OCI-LY3 (cell line): ENCODE measurements at regions not wholly inside any gene's neighbourhood (a gene's known extent, or its start where the extent isn't known, plus 50 kb on each side); places are given as distances from the start of the nearest gene placed in this dataset.
"Not testable (repeated sequence)": the region's sequence is repeated elsewhere in the genome, so short reads cannot be mapped to it uniquely, and the experiment has no call there.

ENCODE experiments used
- H2AFZ ChIP-seq: fragments of 200-600, 300-600 bp; shearing (Covaris generic); 2 replicates; pipeline ENCODE4 v1.6.0; 2014; ENCODE audit warnings: antibody characterized with exemption, low read depth, low read length
- H3K27ac ChIP-seq: fragments of 200-600, 300-600 bp; sonication (generic); 2 replicates; pipeline ENCODE4 v1.5.1; 2014; ENCODE audit warnings: mild to moderate bottlenecking, low read length, moderate library complexity, mixed read lengths
- H3K27me3 ChIP-seq: fragments of 200-600, 300-600 bp; sonication (generic); 2 replicates; pipeline ENCODE4 v1.6.1; 2014; ENCODE audit warnings: low read depth, low read length, mixed read lengths
- H3K36me3 ChIP-seq: fragments of 200-600, 300-600 bp; sonication (generic); replicated peaks from 2 replicates; pipeline ENCODE3; 2014; ENCODE audit warnings: low read depth, low read length, mixed read lengths
- H3K4me1 ChIP-seq: fragments of 300-600, 200-600 bp; sonication (generic); 2 replicates; pipeline ENCODE4 v1.6.1; 2014; ENCODE audit warnings: low read length, mixed read lengths
- H3K4me2 ChIP-seq: fragments of 200-600, 300-600 bp; sonication (generic); 2 replicates; pipeline ENCODE4 v1.6.1; 2014; ENCODE audit warnings: low read length, mixed read lengths
- H3K4me3 ChIP-seq: fragments of 300-600, 200-600 bp; sonication (generic); 2 replicates; pipeline ENCODE4 v1.5.1; 2014; ENCODE audit warnings: antibody characterized with exemption, mild to moderate bottlenecking, low read length, moderate library complexity
- H3K79me2 ChIP-seq: fragments of 300-600, 200-600 bp; shearing (Covaris generic); 2 replicates; pipeline ENCODE4 v1.6.1; 2014; ENCODE audit warnings: mild to moderate bottlenecking, low read length, mixed read lengths
- H3K9ac ChIP-seq: fragments of 300-600, 200-600 bp; shearing (Covaris generic); 2 replicates; pipeline ENCODE4 v1.6.0; 2014; ENCODE audit warnings: mild to moderate bottlenecking, low read length, moderate library complexity
- H3K9me3 ChIP-seq: fragments of 200-600, 300-600 bp; shearing (Covaris generic); 2 replicates; pipeline ENCODE4 v1.6.1; 2014; ENCODE audit warnings: low read length, mixed read lengths; ENCODE audit not compliant: insufficient read depth
- H4K20me1 ChIP-seq: fragments of 200-600, 300-600 bp; sonication (generic); 2 replicates; pipeline ENCODE4 v1.6.1; 2016; ENCODE audit warnings: low read length, mixed read lengths; ENCODE audit not compliant: insufficient read depth
- CTCF ChIP-seq: fragments of 200-600, 300-600 bp; sonication (generic); IDR thresholded peaks from 2 replicates; pipeline ENCODE4 v1.5.1; 2014; ENCODE audit warnings: antibody characterized with exemption, low read length, low read depth
- EZH2phosphoT487 ChIP-seq: fragments of 200-600 bp; shearing (Covaris generic); IDR thresholded peaks from 2 replicates; pipeline ENCODE4 v1.6.1; 2018; ENCODE audit warnings: antibody characterized with exemption, mixed run types, low read depth

GRCh38 chr17:72569148-72569946, 448.5 kb downstream of the SOX9 start:
- Histone ChIP-seq H3K4me2 (no peak overlapping the region), H4K20me1 (no peaks in the 10 kb centered on the region), H3K27me3 (peaks cover 5% of the 10 kb centered on the region; the same call in 1 of the 2 replicates), H3K79me2 (no peaks in the 10 kb centered on the region), H3K36me3 (no peaks in the 10 kb centered on the region), H3K4me3 (no peak overlapping the region), H3K4me1 (no peaks in the 10 kb centered on the region), H3K9me3 (no peaks in the 10 kb centered on the region), H3K27ac (no peak overlapping the region), H3K9ac (no peak overlapping the region), H2AFZ (no peak overlapping the region)
- TF ChIP-seq CTCF (no peak), EZH2phosphoT487 (no peak)

DNA sequence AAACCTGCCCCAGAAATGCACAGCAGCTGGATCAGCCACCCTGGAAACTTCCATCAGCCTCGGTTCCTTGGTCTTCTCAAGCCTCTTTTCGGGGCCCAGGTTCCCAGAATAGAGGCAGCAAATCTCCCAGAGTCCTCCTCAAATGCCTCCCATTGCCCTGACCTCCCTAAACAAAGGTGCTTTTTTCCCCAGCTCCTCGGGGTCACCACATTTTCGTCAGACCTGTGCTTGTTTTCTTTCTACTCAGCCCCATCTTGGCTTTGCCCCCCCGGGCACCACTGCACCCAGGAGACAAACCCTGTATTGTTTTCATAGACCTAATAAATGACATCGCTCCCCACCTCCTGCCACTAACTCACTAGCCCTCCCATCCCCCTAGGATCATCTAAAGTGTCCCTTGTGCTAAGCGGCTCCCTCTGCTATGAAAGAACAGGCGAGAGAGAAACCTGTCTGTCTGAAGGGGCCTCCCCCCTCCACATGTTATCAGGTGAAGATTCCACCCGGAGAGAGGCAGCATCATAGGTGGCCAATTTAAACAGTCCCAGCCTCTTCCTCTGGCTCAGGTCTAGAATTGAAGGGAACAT, 451.1 kb downstream of the SOX9 start:
- Histone ChIP-seq H2AFZ (no peak overlapping the region), H3K27me3 (peaks cover 5% of the 10 kb centered on the region; the same call in 1 of the 2 replicates), H3K79me2 (no peaks in the 10 kb centered on the region), H3K9ac (no peak overlapping the region), H3K4me1 (no peaks in the 10 kb centered on the region), H3K4me3 (no peak overlapping the region), H3K4me2 (no peak overlapping the region), H3K36me3 (no peaks in the 10 kb centered on the region), H3K27ac (no peak overlapping the region), H4K20me1 (no peaks in the 10 kb centered on the region), H3K9me3 (no peaks in the 10 kb centered on the region)
- no peak for TF ChIP-seq EZH2phosphoT487
- no peak for TF ChIP-seq CTCF

DNA sequence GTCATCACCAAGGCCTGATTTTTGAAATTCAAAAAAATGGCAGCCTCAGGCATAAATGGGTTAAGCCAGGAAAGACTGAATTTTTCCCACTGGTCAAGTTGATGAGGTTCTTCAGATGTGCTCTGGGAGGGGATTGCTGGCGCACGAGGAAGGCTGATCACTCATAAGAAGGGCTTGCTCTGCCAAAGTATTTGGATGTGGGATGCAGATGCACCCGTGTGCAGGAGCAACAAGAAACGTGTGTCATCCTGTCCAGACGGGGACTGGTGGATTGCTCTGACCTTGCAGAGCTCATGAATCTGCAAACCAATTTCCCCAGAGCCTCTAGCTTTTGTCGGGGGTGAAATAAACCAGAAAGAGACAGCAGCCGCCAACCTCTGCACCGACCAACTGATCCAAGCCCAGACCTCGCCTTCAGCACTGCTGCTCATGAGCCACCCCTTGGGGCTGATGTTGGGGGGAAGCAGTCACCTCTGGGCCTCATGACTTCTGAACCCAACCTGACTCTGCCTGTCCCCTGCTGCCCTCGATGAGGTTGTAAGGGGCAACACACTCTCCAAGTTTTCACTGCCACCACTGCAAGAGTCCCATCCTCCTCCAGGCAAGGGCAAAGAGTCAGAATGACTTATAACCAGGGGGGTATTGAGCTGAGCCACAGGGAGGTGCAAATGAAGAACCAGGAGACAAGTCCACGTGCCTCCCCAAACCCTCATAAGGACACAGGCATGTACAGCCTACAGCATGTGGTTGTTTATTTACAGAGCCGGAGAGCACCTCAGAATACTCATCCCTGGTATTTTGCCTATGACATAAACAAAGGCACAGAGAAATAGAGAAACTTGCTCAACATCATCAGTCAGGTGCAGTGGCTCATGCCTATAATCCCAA, 452.0 kb downstream of the SOX9 start:
- no peaks in the 10 kb centered on the region for H3K79me2 ChIP-seq
- H2AFZ ChIP-seq = no peak overlapping the region
- H3K4me3 ChIP-seq = no peak overlapping the region
- no peak overlapping the region for H3K27ac ChIP-seq
- H3K9me3 ChIP-seq = no peaks in the 10 kb centered on the region
- H3K27me3 ChIP-seq = peaks cover 5% of the 10 kb centered on the region; the same call in 1 of the 2 replicates
- H4K20me1 ChIP-seq = no peaks in the 10 kb centered on the region
- H3K4me1 ChIP-seq = no peaks in the 10 kb centered on the region
- TF ChIP-seq EZH2phosphoT487 = no peak
- TF ChIP-seq CTCF = no peak
- H3K36me3 ChIP-seq = no peaks in the 10 kb centered on the region
- no peak overlapping the region for H3K4me2 ChIP-seq
- no peak overlapping the region for H3K9ac ChIP-seq

DNA sequence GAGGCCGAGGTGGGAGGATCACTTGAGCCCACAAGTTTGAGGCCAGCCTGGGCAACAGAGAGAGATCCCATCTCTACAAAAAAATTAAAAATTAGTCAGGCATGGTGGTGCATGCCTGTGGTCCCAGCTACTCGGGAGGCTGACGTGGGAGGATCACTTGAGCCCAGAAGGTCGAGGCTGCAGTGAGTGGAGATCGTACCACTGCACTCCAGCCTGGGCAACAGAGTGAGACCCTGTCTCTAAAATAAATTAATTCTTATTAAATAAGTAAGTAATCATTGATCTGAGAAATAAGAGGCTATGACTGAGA, 452.6 kb downstream of the SOX9 start:
- H3K27me3 ChIP-seq, H3K79me2 ChIP-seq, H3K36me3 ChIP-seq, H2AFZ ChIP-seq, H3K9ac ChIP-seq, H3K9me3 ChIP-seq, H4K20me1 ChIP-seq, H3K4me2 ChIP-seq, H3K27ac ChIP-seq, H3K4me3 ChIP-seq, H3K4me1 ChIP-seq: not testable (repeated sequence)
